SU-DHL-6 (cell line): ENCODE measurements at regions not wholly inside any gene's neighbourhood (a gene's known extent, or its start where the extent isn't known, plus 50 kb on each side); places are given as distances from the start of the nearest gene placed in this dataset.

Source experiments
- CTCF ChIP-seq: fragments of 200-600 bp; sonication (generic); IDR thresholded peaks from one replicate; pipeline ENCODE4 v1.5.1; 2017; ENCODE audit warnings: antibody characterized with exemption, mild to moderate bottlenecking, low read length, moderate library complexity; ENCODE audit not compliant: insufficient read depth, poor library complexity, severe bottlenecking
- EZH2phosphoT487 ChIP-seq: fragments of 200-600 bp; sonication (generic), shearing (Covaris generic); conservative IDR thresholded peaks from 2 replicates; pipeline ENCODE4 v1.6.1; 2018; ENCODE audit warnings: mild to moderate bottlenecking, antibody characterized with exemption, low read length, moderate library complexity, mixed read lengths

GRCh38 chr12:69007855-69008351, 74.9 kb upstream of the CPM start:
- TF ChIP-seq CTCF (no peak), EZH2phosphoT487 (no peak)
